GM10266 (cell line): ENCODE measurements at regions not wholly inside any gene's neighbourhood (a gene's known extent, or its start where the extent isn't known, plus 50 kb on each side); places are given as distances from the start of the nearest gene placed in this dataset.

ENCODE experiments used
- DNase-seq: peaks from one replicate; pipeline ENCODE4 v3.0.0; 2012; ENCODE audit errors: extremely low spot score
- TF ChIP-seq, protein P1 (sequence below): IDR thresholded peaks from 2 replicates; pipeline ENCODE4 v1.5.1; 2012; ENCODE audit warnings: mild to moderate bottlenecking, low read depth; ENCODE audit not compliant: control insufficient read depth, insufficient read depth; ENCODE audit errors: missing control alignments

GRCh38 chr18:45202061-45202460, 413.2 kb upstream of the SLC14A2 start:
- DNase-seq, result no peak
- TF ChIP-seq, protein P1, sequence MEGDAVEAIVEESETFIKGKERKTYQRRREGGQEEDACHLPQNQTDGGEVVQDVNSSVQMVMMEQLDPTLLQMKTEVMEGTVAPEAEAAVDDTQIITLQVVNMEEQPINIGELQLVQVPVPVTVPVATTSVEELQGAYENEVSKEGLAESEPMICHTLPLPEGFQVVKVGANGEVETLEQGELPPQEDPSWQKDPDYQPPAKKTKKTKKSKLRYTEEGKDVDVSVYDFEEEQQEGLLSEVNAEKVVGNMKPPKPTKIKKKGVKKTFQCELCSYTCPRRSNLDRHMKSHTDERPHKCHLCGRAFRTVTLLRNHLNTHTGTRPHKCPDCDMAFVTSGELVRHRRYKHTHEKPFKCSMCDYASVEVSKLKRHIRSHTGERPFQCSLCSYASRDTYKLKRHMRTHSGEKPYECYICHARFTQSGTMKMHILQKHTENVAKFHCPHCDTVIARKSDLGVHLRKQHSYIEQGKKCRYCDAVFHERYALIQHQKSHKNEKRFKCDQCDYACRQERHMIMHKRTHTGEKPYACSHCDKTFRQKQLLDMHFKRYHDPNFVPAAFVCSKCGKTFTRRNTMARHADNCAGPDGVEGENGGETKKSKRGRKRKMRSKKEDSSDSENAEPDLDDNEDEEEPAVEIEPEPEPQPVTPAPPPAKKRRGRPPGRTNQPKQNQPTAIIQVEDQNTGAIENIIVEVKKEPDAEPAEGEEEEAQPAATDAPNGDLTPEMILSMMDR, result no peak

- TF ChIP-seq, protein P1, result no peak
These were observed 411.6 kb upstream of the SLC14A2 start for GRCh38 chr18:45203677-45204076.

GRCh38 chr18:45207328-45207727, 407.9 kb upstream of the SLC14A2 start:
- no peak for DNase-seq
- TF ChIP-seq, protein P1, result no peak

More at GRCh38 chr18:45203677-45204076, 411.6 kb upstream of the SLC14A2 start:
- no peak for DNase-seq

GRCh38 chr18:45208164-45208563, 407.1 kb upstream of the SLC14A2 start:
- DNase-seq, result no peak
- TF ChIP-seq, protein P1, result no peak

- TF ChIP-seq, protein P1, result peak; percentile 94
These were observed 402.9 kb upstream of the SLC14A2 start for GRCh38 chr18:45212181-45213039.

GRCh38 chr18:45213040-45213333, 402.3 kb upstream of the SLC14A2 start:
- TF ChIP-seq, protein P1, result no peak
- no peak for DNase-seq

More at GRCh38 chr18:45212181-45213039, 402.9 kb upstream of the SLC14A2 start:
- peak; percentile 55 for DNase-seq

GRCh38 chr18:45218436-45218835, 396.8 kb upstream of the SLC14A2 start:
- no peak for DNase-seq
- TF ChIP-seq, protein P1, result no peak
